EL (cell line): ENCODE measurements at regions not wholly inside any gene's neighbourhood (a gene's known extent, or its start where the extent isn't known, plus 50 kb on each side); places are given as distances from the start of the nearest gene placed in this dataset.
"Not testable (repeated sequence)": the region's sequence is repeated elsewhere in the genome, so short reads cannot be mapped to it uniquely, and the experiment has no call there.

Source experiments
- DNase-seq: peaks from one replicate; pipeline ENCODE4 v3.0.0-alpha.2; 2016

DNA sequence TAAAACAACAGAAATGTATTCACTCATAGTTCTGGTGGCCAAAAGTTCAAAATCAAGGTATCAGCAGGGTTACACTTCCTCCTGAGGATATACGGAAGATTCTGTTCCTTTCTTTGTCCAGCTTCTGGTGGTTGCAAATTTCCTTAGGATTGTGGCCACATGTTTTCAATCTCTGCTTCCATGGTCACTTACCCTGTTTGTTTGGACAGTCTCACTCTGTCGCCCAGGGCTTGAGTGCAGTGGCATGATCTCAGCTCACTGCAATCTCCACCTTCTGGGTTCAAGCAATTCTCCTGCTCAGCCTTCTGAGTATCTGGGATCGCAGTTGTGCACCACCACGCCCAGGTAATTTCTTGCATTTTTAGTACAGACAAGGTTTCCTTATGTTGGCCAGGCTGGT is 534.3 kb downstream of the KCNA4 start:
- no peak for DNase-seq

DNA sequence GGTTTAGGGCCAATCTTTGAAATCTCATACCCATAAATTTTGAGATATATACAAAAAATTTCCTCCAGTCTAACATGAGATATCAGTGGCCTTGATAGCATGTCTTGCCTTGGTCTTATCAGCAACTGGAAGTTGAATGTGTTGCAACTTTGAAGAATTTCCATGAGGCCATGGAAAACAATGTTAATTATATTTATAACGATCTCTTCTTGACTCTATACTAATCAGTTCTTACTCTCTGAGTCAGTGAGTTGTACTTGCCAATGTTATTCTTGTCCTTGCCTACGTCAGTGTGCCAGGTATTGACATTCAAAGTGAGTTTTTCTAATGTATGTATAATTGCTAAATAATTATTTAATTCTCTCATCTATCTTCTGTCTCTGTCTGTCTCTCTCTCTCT is 535.1 kb downstream of the KCNA4 start:
- DNase-seq: no peak

DNA sequence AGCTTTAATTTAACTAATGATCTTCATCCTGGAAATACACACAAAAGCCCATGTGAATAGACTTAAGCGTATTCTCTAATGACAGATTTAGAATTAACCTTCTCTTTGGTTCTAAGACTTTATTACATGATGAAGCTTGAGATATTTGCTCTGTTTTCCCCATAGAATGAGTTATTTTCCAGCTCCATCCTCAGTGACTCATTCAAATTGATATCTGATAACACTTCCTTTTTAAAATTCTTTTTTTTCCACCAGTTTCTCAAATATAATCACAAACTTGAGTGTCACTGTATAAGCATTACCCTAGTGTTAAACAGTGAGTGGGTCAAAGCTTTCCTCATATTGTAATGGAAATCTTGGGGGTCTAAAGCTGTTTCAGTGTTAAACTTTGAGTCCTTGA is 535.8 kb downstream of the KCNA4 start:
- no peak for DNase-seq

DNA sequence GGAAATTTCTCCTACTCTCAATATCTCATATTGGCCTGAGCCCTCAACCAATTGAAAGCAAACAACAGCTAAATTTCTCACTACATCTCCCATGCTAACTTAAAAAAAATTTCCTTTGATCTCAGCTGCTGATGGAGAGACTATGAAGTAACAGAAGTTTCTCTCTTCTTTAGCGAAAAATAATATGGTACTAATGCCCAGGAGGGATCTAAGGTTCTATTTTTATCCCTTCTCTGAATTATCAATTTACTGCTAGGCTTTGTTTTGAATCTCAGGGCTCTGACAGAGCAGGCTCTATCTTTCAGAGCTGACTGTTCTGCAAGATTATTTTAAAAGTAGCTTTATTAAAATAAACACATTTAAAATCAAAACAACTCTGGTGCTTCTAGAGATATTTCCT is 558.6 kb downstream of the KCNA4 start:
- DNase-seq: no peak

DNA sequence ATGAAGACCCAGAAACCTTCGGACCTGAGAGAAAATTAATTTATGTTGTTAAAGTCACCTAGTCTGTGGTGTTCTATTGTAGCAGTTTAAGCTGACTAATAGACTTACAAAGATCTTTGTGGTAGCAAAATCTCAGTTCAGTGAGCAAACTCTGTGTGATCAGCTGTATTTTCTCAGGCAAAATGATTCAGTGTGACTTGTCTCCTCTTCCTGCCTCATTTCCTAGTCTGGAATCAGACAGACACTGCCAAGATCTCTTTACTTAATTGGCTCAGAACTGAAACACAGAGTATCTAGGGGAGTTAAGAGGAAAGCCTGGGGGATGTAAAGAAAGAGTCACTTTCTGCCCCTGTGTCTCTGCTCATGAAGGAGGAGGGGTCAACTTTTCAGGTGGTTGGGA is 564.7 kb downstream of the KCNA4 start:
- DNase-seq: peak; percentile 31

DNA sequence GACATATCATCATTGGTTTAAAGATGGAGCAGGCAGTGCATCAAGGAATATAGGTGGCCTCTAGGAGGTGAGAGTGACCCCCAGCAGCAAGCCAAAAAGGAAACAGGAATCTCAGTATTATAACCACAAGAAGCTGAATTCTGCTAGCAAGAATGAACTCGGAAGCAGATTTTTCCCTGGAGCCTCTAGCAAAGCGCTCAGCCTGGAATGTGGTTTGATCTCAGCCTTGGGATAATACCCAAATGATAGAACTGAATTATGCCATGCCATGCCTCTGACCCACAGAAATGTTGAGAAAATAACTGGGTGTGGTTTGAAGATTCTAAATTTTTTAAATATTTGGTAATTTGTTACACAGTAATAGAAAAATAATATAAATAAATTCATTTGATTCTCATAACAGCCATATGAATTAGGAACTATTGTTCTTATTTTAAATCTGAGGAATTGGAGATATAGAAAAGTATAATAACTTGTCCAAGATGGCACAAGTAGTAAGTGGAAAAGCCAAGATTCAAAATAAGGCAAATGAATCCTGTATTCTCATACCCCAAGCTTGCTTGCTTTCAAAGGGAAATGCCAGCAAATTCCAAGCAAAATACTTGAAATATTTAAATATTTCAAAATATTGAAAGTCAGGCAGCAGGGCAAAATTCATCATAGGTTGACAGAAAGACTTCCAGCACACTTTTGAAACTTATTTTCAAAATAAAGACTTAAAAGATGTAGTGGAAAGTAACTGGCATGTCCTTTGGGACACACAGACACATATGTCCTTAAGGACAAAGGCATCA is 567.4 kb downstream of the KCNA4 start:
- DNase-seq: peak; percentile 14

DNA sequence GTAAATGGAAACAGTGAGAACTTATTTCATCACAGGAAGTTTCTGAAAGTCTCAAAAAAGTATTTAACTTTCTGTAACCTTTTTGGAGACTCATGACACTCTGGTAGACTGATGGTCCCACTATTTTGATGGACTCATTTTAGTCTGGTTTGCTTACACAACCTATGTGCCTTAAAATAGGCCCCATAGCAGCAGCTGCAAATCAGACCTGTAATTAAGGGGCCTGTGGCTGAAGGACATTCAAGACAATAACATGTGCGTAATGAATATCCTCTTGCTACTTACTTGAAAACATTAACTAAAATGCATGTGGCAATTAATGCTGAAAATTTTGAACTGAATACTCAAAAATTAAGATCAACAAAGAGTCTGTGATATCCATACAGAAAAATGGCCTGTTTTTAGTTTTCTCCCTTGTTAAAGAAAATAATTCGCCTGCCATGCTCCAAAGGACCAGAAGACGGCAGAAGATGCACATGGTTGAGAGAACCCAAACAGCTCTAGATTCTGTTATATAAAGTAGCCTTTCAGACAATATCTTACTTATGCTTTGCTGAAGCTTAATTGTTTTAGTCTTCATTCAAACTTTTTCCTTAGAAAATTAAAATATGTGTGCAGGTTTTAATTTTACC is 568.5 kb downstream of the KCNA4 start:
- DNase-seq: peak; percentile 4

DNA sequence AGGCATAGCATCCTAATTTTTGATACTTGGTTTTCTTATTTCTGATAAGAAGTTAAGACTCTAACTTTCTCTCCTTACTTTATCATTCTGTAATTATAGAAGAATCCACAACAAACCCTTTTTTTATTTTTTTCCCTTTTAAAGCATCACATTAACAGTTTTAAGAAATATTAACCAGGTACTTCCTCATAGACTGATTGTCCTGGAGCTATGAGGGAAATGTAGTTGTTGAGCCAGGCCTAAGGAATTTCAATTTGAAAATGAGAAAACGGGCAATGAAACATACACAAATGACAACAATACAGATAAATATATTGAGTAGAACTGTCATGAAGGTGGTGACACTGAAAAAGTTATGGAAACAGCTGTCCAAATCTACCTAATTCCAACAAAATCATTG is 569.0 kb downstream of the KCNA4 start:
- no peak for DNase-seq

DNA sequence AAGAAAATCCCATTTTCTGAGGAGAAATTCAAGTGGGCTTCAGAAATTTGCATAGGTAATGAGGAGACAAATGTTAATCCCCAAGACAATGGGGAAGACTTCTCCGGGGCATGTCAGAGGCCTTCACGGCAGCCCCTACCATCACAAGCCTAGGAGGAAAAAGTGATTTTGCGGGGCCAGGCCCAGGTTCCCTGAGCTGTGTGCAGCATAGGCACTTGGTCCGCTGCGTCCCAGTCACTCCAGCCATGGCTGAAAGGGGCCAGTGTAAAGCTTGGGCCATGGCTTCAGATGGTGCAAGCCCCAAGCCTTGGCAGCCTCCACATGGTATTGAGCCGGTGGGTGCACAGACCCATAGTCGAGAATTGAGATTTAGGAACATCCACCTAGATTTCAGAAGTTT is 570.7 kb downstream of the KCNA4 start:
- no peak for DNase-seq

DNA sequence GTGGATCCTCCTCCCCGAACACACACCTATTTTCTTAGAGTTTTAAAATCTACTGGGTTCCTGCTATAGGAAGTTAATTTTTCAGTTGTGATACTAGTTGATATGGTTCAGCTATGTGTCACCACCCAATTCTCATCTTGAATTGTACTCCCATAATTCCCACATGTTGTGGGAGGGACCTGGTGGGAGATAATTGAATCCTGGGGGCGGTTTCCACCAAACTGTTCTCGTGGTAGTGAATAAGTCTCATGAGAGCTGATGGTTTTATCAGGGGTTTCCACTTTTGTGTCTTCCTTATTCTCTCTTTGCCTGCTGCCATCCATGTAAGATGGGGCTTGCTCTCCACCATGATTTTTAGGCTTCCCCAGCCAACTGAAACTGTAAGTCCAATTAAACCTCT is 571.6 kb downstream of the KCNA4 start:
- DNase-seq: not testable (repeated sequence)

DNA sequence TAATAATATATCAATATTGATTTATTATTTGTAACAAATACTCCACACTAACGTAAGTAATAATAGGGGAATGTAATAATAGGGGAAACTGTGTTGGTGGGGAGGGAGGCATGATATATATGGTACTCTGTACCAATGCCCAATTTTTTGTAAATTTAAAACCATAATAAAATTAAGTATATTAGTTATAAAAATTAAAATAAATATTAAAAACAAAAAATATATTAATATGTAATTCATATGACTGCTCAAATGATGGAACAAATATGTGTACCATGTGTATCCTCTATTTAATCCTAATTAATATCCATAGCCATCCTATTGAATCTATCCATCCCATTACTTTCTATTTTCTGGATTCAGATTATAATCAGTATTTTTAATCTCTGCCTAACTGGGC is 578.0 kb downstream of the KCNA4 start:
- DNase-seq: no peak

DNA sequence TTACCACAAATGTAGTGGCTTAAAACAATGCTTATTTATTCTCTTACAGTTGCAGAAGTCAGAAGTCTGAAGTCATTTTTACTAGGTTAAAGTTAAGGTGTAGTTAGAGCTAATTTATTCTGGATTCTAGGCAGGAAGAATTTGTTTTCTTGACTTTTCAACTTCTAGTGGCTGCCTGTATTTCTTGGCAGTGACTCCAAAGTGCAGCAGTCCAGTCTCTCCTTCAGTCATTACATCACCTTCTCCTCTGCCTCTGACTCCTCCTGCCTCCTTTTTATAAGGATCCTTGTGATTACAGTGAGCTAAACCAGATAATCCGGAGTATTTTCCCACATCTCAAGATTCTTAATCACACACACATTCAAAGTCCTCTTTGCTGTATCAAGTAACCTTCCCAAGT is 581.4 kb downstream of the KCNA4 start:
- DNase-seq: no peak

DNA sequence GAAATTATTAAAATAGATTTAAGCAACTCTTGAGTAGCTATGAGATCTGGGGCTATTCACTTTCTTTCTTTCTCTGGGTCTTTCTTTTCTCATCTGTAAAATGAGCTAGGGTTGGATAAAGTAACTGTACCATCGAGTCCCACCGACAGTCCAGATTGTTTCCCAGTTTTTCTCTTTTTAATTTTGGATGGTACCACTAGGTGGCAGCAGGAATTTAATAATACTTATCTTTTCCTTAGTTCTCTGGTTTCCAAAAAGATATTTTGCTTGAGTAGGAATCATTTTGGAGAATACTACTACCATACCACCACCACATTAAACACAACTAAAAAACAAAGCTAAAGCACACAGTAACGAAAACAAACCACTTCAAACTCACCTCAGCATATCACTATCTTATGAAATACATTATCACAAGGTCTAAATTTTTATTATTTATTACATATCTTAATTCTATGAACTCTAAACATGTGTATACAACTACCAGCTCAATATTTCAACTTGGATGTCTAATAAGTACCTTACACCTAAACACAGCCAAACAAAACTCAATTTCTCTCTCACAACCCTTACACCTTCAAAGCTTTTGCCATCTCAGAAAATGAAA is 584.0 kb downstream of the KCNA4 start:
- DNase-seq: peak; percentile 28

DNA sequence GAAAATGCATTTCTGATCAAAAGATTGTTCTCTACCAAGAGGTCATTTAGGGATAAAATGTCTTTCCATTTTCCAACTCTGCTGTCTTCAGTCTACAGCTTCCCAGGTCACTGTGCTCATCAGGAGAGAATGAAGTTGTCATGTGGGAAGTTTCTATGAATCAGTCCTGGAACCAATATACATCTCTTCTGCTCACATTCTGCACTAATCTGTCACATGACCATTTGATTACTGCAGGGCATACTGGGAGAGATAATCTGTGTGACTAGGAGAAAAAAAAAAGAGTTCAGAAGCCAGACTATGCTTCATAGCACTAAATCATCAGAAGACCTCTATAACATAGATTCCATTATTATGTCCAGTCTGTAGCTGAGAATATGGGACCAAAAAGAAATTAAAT is 611.5 kb downstream of the KCNA4 start:
- DNase-seq: no peak

DNA sequence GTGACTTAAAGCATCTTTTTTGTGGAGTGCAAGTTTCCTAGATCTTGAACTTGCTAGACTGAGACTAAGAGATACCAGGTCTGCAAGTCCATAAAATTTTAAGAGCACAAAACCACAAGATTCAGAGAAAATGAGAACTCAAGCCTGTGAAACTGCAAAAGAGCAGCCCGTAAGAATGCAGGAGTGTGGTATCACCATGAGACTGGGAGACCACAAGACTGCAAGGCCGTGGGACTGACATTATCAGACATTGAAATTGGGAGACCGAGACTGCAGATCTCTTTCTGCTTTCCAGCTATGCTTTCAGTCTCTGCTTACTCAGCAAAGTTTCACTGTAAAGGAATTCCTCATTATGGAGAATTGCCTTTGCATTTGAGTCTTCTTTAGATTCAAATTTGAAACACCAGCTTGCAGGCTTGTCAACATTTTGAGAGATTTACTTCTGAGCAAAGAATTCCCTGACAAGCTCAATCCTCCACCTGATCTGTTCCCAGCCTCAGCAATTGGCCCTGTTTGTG is 621.2 kb downstream of the KCNA4 start:
- no peak for DNase-seq

DNA sequence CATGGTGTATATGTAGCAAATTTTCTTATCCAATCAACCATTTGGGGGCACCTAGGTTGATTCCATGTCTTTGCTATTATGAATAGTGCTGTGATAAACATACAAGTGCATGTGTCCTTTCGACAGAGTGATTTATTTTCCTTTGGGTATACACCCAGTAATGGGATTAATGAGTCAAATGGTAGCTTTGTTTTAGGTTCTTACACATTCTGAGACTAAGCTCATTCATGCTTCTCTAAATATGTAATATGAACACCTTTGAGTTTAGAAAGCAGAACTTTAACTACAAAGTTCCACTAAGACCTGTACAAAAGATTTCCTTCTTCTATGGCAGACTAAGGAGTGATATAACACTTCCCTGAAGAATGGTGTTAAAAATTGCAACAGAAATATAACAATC is 627.0 kb downstream of the KCNA4 start:
- DNase-seq: no peak

DNA sequence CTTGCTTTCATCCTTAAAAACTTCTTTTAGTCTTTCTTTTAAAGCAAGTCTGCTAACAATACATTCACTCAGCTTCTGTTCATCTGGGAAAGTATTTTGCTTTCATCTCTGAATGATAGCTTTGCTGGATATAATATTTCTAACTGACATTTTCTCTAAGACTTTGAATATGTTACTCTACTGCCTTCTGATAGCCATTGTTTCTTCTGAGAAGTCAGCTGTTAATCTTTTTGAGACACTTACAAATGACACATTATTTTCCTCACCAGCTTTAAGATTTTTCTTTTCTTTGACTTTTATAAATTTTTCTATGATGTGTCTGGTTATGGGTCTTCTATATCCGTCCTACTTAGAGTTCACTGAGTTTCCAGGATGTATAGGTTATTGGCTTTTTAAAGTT is 643.1 kb downstream of the KCNA4 start:
- no peak for DNase-seq

DNA sequence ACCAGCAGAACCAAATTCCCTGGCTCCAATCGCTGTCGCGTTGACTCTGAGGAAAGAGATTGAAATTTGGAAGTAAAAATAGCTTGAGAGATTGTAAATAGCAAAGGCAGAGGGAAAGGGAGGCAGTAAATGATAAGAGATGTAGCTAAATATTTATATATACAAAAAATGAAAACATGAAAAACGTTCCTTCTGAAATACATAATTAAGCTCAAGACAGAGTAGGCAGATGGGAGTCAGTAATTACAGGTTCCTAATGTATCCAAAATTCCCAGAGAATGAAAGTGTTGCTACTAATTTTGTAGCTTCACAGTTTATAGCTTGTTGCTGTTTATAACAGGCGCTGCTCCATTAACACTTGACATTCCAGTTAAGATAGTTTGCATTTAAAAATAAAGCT is 648.7 kb downstream of the KCNA4 start:
- DNase-seq: no peak

DNA sequence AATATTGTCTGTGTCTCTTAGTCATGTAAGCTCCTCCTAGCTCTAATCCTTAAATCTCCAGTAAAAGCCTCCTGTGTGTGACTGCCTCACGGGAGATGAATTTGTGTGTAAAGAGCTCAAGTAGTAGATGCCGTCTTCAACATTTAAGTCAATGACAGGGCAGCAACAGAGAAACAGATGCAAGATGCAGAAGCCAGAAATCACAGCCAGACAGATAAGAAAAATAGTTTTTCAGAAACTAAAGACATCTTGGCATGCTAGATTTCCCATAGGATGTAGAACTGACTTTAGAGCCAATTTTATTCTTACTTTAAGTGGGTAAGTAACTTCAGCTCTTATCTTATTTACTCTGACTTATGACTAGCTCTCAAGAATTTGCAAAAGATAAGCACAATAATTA is 652.8 kb downstream of the KCNA4 start:
- no peak for DNase-seq

DNA sequence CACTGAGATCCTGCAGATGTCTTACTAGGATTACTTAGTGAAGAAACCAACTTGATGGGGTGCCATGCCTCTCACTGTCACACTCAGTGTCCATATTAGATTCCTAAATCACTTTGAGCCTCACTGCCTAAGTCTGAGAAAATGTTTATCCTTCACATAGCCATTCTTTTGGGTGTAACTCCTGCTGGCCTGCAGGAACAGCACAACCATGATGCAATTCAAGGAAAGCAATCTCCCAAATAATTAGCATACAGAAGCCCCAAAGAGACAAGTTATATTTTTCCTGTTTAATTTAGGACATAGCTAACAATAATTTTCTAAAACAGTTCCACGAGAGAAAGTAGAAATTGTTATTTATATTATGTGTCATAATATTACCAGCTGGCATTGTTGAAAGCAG is 655.5 kb downstream of the KCNA4 start:
- no peak for DNase-seq

DNA sequence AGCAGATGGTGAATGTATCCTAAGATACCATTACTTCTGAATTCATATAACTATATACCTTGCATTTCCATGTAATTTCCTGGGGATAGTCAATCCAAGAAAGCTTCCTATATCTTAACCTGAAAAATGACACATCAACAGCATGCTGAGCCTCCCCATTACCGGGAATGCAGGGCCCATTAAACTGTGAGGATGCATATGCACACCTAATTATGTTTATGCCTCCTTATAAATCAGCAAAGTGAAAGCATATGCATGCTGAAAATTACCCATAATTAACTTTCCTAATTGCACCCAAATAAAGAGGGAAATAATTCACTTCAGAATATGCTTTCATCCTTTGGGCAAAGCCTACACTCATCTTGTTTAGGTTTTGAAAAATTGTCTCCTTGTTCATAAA is 663.0 kb downstream of the KCNA4 start:
- no peak for DNase-seq

DNA sequence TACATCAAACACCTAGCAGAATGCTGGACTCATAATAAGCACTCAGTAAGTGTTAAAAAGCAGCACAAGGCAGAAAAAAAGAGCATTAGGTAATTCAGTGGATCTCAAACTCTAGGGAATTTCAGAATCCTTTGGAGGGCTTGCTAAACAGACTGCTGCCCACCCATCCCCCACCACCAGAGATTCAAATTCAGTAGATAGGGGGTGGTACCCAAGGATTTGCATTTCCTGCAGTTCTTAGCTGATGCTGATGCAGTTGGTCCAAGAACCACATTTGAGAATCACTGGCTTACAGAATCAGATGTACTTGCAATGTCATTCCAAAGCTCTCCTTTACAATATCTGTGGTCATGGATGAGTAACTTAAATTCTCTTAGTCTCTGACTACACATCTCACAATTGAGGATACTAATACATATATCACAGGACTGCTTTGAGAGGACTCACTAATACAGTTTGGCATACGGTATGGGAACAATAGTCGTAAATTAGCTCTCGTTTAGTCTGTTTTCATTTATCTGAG is 664.5 kb downstream of the KCNA4 start:
- no peak for DNase-seq

DNA sequence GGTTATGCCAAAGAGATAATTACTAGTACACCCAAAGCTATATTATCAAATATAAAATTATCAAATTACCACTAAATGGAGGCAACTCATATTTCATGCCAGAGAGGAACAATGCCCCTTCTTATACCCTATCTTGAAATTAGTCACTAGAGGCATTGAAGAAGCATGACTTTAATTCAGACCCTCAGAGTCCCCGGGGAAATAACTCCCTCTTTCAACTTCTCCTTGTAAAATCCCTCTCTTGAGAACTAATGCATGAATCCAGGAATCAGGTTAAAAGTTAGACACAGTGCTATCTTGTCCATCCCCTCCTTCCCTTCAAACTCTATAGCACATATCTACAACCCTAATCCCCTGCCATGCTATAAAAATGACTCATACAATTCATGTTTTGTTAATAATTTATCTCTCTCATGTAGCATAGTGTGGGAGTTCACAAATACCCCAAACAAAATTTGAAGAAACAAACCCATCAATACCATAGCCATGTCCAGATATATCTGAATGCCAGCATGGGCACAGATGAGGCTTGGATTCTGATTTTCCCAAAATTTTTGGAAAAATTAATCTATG is 665.4 kb downstream of the KCNA4 start:
- no peak for DNase-seq
